IMR-90 (cell line): ENCODE measurements at regions not wholly inside any gene's neighbourhood (a gene's known extent, or its start where the extent isn't known, plus 50 kb on each side); places are given as distances from the start of the nearest gene placed in this dataset.

Experiments used
- ATAC-seq: fragments of 200-7000 bp; cut with Tn5 transposase; 2 replicates; pipeline ENCODE4 v1.9.1; 2020; ENCODE audit warnings: low read depth, mild to moderate bottlenecking, moderate library complexity
- BruUV-seq: library from RNA; stranded (reverse); fragments of 400-500 nt; replicated peaks from 2 replicates; lab custom pipeline; 2021; lab: Mats Ljungman, UMichigan
- CTCF ChIA-PET: fragments of 300-600 bp; formaldehyde crosslinking; extraction: SDS; loops from one replicate; lab custom pipeline; 2021; ENCODE audit warnings: antibody characterized with exemption; lab: Yijun Ruan, JAX
- POLR2A ChIA-PET: fragments of 300-600 bp; sonication (Branson Sonifier 250); formaldehyde crosslinking; loops from one replicate; lab custom pipeline; 2022; ENCODE audit warnings: antibody characterized with exemption; ENCODE audit not compliant: unreplicated experiment; lab: Charles Lee
- DNase-seq: peaks from one replicate; pipeline ENCODE4 v3.0.0; 2013
- H2AFZ ChIP-seq: replicated peaks from 2 replicates; pipeline ENCODE3; 2013; ENCODE audit warnings: low read length, mild to moderate bottlenecking; ENCODE audit not compliant: poor library complexity
- H2AK5ac ChIP-seq: 2 replicates; pipeline ENCODE4 v1.6.1; 2013; ENCODE audit warnings: low read depth, low read length, inconsistent platforms
- H2AK9ac ChIP-seq: replicated peaks from 2 replicates; pipeline ENCODE3; 2013; ENCODE audit warnings: mild to moderate bottlenecking, low read depth, low read length, moderate library complexity; ENCODE audit not compliant: poor library complexity
- H2BK120ac ChIP-seq: 2 replicates; pipeline ENCODE4 v1.6.1; 2013; ENCODE audit warnings: low read depth, low read length, inconsistent platforms
- H2BK15ac ChIP-seq: 3 replicates; pipeline ENCODE4 v1.6.1; 2013; ENCODE audit warnings: low read depth, low read length, inconsistent platforms
- H2BK20ac ChIP-seq: 2 replicates; pipeline ENCODE4 v1.6.1; 2013; ENCODE audit warnings: low read depth, mild to moderate bottlenecking, inconsistent platforms, low read length, moderate library complexity
- H2BK5ac ChIP-seq: 2 replicates; pipeline ENCODE4 v1.6.1; 2013; ENCODE audit warnings: mild to moderate bottlenecking, low read depth, low read length, inconsistent platforms; ENCODE audit not compliant: poor library complexity, severe bottlenecking
- H3K14ac ChIP-seq: replicated peaks from 2 replicates; pipeline ENCODE4 v1.6.1; 2013; ENCODE audit warnings: low read depth, low read length, inconsistent platforms
- H3K18ac ChIP-seq: 2 replicates; pipeline ENCODE4 v1.6.1; 2013; ENCODE audit warnings: low read depth, low read length, control low read depth
- H3K23ac ChIP-seq: 2 replicates; pipeline ENCODE4 v1.6.1; 2013; ENCODE audit warnings: low read depth, low read length, inconsistent platforms
- H3K27ac ChIP-seq: 2 replicates; pipeline ENCODE4 v1.5.1; 2013; ENCODE audit warnings: mild to moderate bottlenecking, control low read depth, low read length; ENCODE audit not compliant: insufficient read depth
- H3K27me3 ChIP-seq: 2 replicates; pipeline ENCODE4 v1.6.1; 2013; ENCODE audit warnings: low read length; ENCODE audit not compliant: control insufficient read depth, insufficient read depth
- H3K36me3 ChIP-seq: 2 replicates; pipeline ENCODE4 v1.6.1; 2013; ENCODE audit warnings: low read length, mixed read lengths; ENCODE audit not compliant: control insufficient read depth, insufficient read depth
- H3K4ac ChIP-seq: 2 replicates; pipeline ENCODE4 v1.6.1; 2013; ENCODE audit warnings: low read depth, low read length, inconsistent platforms
- H3K4me1 ChIP-seq: 2 replicates; pipeline ENCODE4 v1.6.1; 2013; ENCODE audit warnings: low read length, mixed read lengths; ENCODE audit not compliant: control insufficient read depth, insufficient read depth
- H3K4me2 ChIP-seq: 2 replicates; pipeline ENCODE4 v1.6.1; 2013; ENCODE audit warnings: low read depth, mild to moderate bottlenecking, control low read depth, low read length, moderate library complexity
- H3K4me3 ChIP-seq: 2 replicates; pipeline ENCODE4 v1.5.1; 2013; ENCODE audit warnings: low read depth, mild to moderate bottlenecking, control low read depth, low read length, moderate library complexity; ENCODE audit not compliant: insufficient read depth
- H3K56ac ChIP-seq: 2 replicates; pipeline ENCODE4 v1.6.1; 2013; ENCODE audit warnings: low read length, inconsistent platforms; ENCODE audit not compliant: insufficient read depth; ENCODE audit errors: extremely low read depth
- H3K79me1 ChIP-seq, 2 experiments: 2 replicates each; pipeline ENCODE4 v1.6.1; 2013; ENCODE audit warnings: low read length in 2 of 2, inconsistent platforms in 1 of 2, low read depth in 1 of 2
- H3K9ac ChIP-seq: 2 replicates; pipeline ENCODE4 v1.6.1; 2013; ENCODE audit warnings: low read depth, low read length, control low read depth
- H3K9me1 ChIP-seq: 2 replicates; pipeline ENCODE4 v1.6.1; 2013; ENCODE audit warnings: low read length, inconsistent platforms; ENCODE audit not compliant: insufficient read depth
- H3K9me3 ChIP-seq: 2 replicates; pipeline ENCODE4 v1.6.1; 2013; ENCODE audit warnings: low read length; ENCODE audit not compliant: control insufficient read depth, insufficient read depth
- H4K20me1 ChIP-seq: 2 replicates; pipeline ENCODE4 v1.6.1; 2013; ENCODE audit warnings: low read length, inconsistent platforms; ENCODE audit not compliant: insufficient read depth
- H4K5ac ChIP-seq: 2 replicates; pipeline ENCODE4 v1.6.1; 2013; ENCODE audit warnings: mild to moderate bottlenecking, low read depth, low read length, control low read depth
- H4K8ac ChIP-seq, 2 experiments: 2 replicates each; pipeline ENCODE4 v1.6.1; 2013; ENCODE audit warnings: low read depth in 2 of 2, low read length in 2 of 2, control low read depth in 1 of 2, inconsistent platforms in 1 of 2
- H4K91ac ChIP-seq: 2 replicates; pipeline ENCODE4 v1.6.1; 2013; ENCODE audit warnings: low read depth, low read length, inconsistent platforms; ENCODE audit not compliant: insufficient read depth
- BHLHE40 ChIP-seq: fragments of 150-350 bp; IDR thresholded peaks from 2 replicates; pipeline ENCODE4 v1.6.1; 2016; ENCODE audit warnings: mild to moderate bottlenecking, low read depth, low read length
- CEBPB ChIP-seq: IDR thresholded peaks from 2 replicates; pipeline ENCODE4 v1.6.1; 2012; ENCODE audit warnings: low read depth, low read length, improper control_type of control experiment
- CHD1 ChIP-seq: IDR thresholded peaks from 2 replicates; pipeline ENCODE4 v1.6.1; 2012; ENCODE audit warnings: low read depth, low read length, improper control_type of control experiment
- FOS ChIP-seq: fragments of 150-350 bp; IDR thresholded peaks from 2 replicates; pipeline ENCODE4 v1.6.1; 2016; ENCODE audit warnings: low read depth, low read length
- MAFK ChIP-seq: IDR thresholded peaks from 2 replicates; pipeline ENCODE4 v1.6.1; 2012; ENCODE audit warnings: low read depth, low read length, improper control_type of control experiment
- MAZ ChIP-seq: IDR thresholded peaks from 2 replicates; pipeline ENCODE4 v1.6.1; 2012; ENCODE audit warnings: low read depth, mild to moderate bottlenecking, low read length, improper control_type of control experiment, moderate library complexity, borderline replicate concordance
- NFE2L2 ChIP-seq: fragments of 150-350 bp; IDR thresholded peaks from 2 replicates; pipeline ENCODE4 v1.6.1; 2016; ENCODE audit warnings: low read depth, mild to moderate bottlenecking, low read length
- POLR2A ChIP-seq: IDR thresholded peaks from 2 replicates; pipeline ENCODE4 v1.6.1; 2012; ENCODE audit warnings: mild to moderate bottlenecking, low read depth, low read length
- RAD21 ChIP-seq: IDR thresholded peaks from 2 replicates; pipeline ENCODE4 v1.6.1; 2012; ENCODE audit warnings: low read length, improper control_type of control experiment
- RCOR1 ChIP-seq: IDR thresholded peaks from 2 replicates; pipeline ENCODE4 v1.6.1; 2012; ENCODE audit warnings: mild to moderate bottlenecking, low read length, improper control_type of control experiment; ENCODE audit not compliant: insufficient replicate concordance
- RFX5 ChIP-seq: IDR thresholded peaks from 2 replicates; pipeline ENCODE4 v1.8.0; 2012; ENCODE audit warnings: low read depth, mild to moderate bottlenecking, low read length, moderate library complexity
- SMC3 ChIP-seq: fragments of 150-350 bp; IDR thresholded peaks from 2 replicates; pipeline ENCODE4 v1.6.1; 2016; ENCODE audit warnings: low read depth, mild to moderate bottlenecking, antibody characterized with exemption, low read length, moderate library complexity
- WGBS, 2 experiments: methylation state at CpG; one replicate each; pipeline versions ENCODE4 v1.1.5 to v1.1.7; 2013; ENCODE audit warnings: missing lambda C conversion rate in 2 of 2; ENCODE audit not compliant: insufficient read length in 1 of 2; ENCODE audit errors: extremely low coverage in 2 of 2; 5-methylcytosine and 5-hydroxymethylcytosine counted together
- dilution Hi-C: fragments of 300-500 bp; cut with HindIII; formaldehyde crosslinking; loops from one replicate; pipeline ENCODE4 v1.14.3; 2018; ENCODE audit warnings: low sequenced_read_pairs; ENCODE audit not compliant: unreplicated experiment
- in situ Hi-C: fragments of 300-500 bp; cut with MboI; formaldehyde crosslinking; loops from 3 replicates; pipeline ENCODE4 v1.14.3; 2019; ENCODE audit warnings: low sequenced_read_pairs, inconsistent platforms, mixed read lengths
- intact Hi-C: fragments of 100-400 bp; cut with micrococcal nuclease; formaldehyde crosslinking; loops from 2 replicates; pipeline ENCODE4 v1.10.0; 2022
- TF ChIP-seq, protein P1 (sequence below): conservative IDR thresholded peaks from 2 replicates; pipeline ENCODE4 v1.5.1; 2012; ENCODE audit warnings: mild to moderate bottlenecking, low read depth, low read length, improper control_type of control experiment
- TF ChIP-seq, protein P2 (sequence below): fragments of 150-350 bp; IDR thresholded peaks from 2 replicates; pipeline ENCODE4 v1.6.1; 2016; ENCODE audit warnings: low read depth, mild to moderate bottlenecking, low read length, moderate library complexity, borderline replicate concordance

DNA sequence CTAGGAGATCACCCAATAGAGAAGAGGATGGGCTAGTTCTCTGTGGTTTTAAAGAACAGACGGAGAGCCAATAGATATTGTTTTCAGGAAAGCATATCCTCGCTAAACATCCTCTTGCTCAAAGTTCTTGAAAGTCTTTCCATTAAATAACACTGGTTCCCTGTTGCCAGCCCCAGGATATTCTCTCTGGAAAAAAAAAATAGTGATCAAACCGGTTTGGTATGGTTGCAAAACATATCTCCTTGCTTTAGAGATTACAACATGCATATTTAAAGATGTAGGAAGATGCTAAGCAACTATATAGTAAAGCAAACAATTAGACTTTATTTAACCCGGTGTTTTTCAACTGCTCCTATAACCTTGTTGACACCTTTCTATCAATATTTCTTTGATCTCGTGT is 211.4 kb downstream of the CMPK2 start:
- Histone ChIP-seq H2AK5ac (no peak overlapping the region), H2AK9ac (no peak overlapping the region), H3K27ac (no peak overlapping the region), H4K20me1 (no peaks in the 10 kb centered on the region), H2BK5ac (no peak overlapping the region), H3K9me3 (no peaks in the 10 kb centered on the region), H3K79me1 (no peaks in the 10 kb centered on the region), H3K9ac (no peak overlapping the region), H3K36me3 (no peaks in the 10 kb centered on the region), H2BK15ac (no peak overlapping the region), H3K9me1 (no peaks in the 10 kb centered on the region; the same call in 1 of the 2 replicates), H3K56ac (no peak overlapping the region), H3K14ac (no peak overlapping the region), H4K8ac (no peak overlapping the region), H3K4ac (no peak overlapping the region), H3K4me3 (no peak overlapping the region), H3K4me1 (no peaks in the 10 kb centered on the region; the same call in 1 of the 2 replicates), H3K18ac (no peak overlapping the region; the same call in 1 of the 2 replicates), H2BK20ac (no peak overlapping the region), H3K4me2 (no peak overlapping the region), H2AFZ (no peak overlapping the region), H3K23ac (no peak overlapping the region), H4K91ac (no peak overlapping the region), H3K27me3 (no peaks in the 10 kb centered on the region; the same call in 1 of the 2 replicates), H2BK120ac (no peak overlapping the region), H4K5ac (no peak overlapping the region)
- CTCF ChIA-PET = interaction anchor here (1.8 kb wide), 1 partner anchor 12 kb away, joined by 4 read pairs; no protein-coding TSS in a partner anchor
- WGBS, 2 experiments = 100% methylated on average over 1 of the region's 5 CpGs; no CpG with 5 or more reads in 1 of the 2 experiments
- POLR2A ChIA-PET = no interaction called here
- ATAC-seq = peak; percentile 27; the same call in 1 of the 2 replicates
- dilution Hi-C loops = no loop called here
- intact Hi-C loops = no loop called here
- BruUV-seq = no TSS peak
- DNase-seq = no peak
- in situ Hi-C loops = no loop called here
- no peak for TF ChIP-seq FOS
- no peak for TF ChIP-seq CEBPB
- TF ChIP-seq MAZ = no peak
- TF ChIP-seq POLR2A = no peak
- no peak for TF ChIP-seq RFX5
- no peak for TF ChIP-seq NFE2L2
- no peak for TF ChIP-seq MAFK
- TF ChIP-seq RAD21 = no peak
- TF ChIP-seq, protein P1, sequence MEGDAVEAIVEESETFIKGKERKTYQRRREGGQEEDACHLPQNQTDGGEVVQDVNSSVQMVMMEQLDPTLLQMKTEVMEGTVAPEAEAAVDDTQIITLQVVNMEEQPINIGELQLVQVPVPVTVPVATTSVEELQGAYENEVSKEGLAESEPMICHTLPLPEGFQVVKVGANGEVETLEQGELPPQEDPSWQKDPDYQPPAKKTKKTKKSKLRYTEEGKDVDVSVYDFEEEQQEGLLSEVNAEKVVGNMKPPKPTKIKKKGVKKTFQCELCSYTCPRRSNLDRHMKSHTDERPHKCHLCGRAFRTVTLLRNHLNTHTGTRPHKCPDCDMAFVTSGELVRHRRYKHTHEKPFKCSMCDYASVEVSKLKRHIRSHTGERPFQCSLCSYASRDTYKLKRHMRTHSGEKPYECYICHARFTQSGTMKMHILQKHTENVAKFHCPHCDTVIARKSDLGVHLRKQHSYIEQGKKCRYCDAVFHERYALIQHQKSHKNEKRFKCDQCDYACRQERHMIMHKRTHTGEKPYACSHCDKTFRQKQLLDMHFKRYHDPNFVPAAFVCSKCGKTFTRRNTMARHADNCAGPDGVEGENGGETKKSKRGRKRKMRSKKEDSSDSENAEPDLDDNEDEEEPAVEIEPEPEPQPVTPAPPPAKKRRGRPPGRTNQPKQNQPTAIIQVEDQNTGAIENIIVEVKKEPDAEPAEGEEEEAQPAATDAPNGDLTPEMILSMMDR = no peak
- TF ChIP-seq CHD1 = no peak
- TF ChIP-seq, protein P2, sequence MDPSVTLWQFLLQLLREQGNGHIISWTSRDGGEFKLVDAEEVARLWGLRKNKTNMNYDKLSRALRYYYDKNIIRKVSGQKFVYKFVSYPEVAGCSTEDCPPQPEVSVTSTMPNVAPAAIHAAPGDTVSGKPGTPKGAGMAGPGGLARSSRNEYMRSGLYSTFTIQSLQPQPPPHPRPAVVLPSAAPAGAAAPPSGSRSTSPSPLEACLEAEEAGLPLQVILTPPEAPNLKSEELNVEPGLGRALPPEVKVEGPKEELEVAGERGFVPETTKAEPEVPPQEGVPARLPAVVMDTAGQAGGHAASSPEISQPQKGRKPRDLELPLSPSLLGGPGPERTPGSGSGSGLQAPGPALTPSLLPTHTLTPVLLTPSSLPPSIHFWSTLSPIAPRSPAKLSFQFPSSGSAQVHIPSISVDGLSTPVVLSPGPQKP = no peak
- no peak for TF ChIP-seq RCOR1
- no peak for TF ChIP-seq SMC3
- TF ChIP-seq BHLHE40 = no peak
